Endothelial cell of umbilical vein (primary cell): ENCODE measurements at regions not wholly inside any gene's neighbourhood (a gene's known extent, or its start where the extent isn't known, plus 50 kb on each side); places are given as distances from the start of the nearest gene placed in this dataset.

Experiments
- BruUV-seq: library from RNA; stranded (reverse); fragments of 400-500 nt; replicated peaks from 2 replicates; lab custom pipeline; 2021; lab: Mats Ljungman, UMichigan
- CTCF ChIA-PET: fragments of 300-600, 350-600 bp; sonication (Branson Sonifier 250); formaldehyde crosslinking; loops from one replicate; lab custom pipeline; 2021; ENCODE audit warnings: antibody characterized with exemption, inconsistent platforms; lab: Charles Lee
- POLR2A ChIA-PET: fragments of 300-600, 350-600 bp; sonication (Branson Sonifier 250); formaldehyde crosslinking; loops from one replicate; lab custom pipeline; 2021; ENCODE audit warnings: antibody characterized with exemption, inconsistent platforms; lab: Charles Lee
- DNase-seq: peaks from one replicate; pipeline ENCODE4 v3.0.0-alpha.2; 2011; ENCODE audit warnings: low read depth, low spot score
- FAIRE-seq: peaks from 2 replicates; lab custom pipeline; 2011; peaks lifted over from hg19 to GRCh38; lab: Jason Lieb, UNC
- H2AFZ ChIP-seq: 2 replicates; pipeline ENCODE4 v1.6.0; 2012; ENCODE audit warnings: low read depth, low read length, control low read depth, inconsistent platforms
- H3K27ac ChIP-seq: 2 replicates; pipeline ENCODE4 v1.5.1; 2011; ENCODE audit warnings: low read depth, mild to moderate bottlenecking, control low read depth, low read length, moderate library complexity; ENCODE audit not compliant: insufficient read depth
- H3K27me3 ChIP-seq, 2 experiments: 2 replicates each; pipeline versions ENCODE4 v1.6.0 to v1.6.1; 2011; ENCODE audit warnings: low read length in 2 of 2, mixed read lengths in 1 of 2; ENCODE audit not compliant: control insufficient read depth in 2 of 2, insufficient read depth in 2 of 2
- H3K36me3 ChIP-seq, 2 experiments: 2 replicates in 1 of 2; 3 replicates in 1 of 2; pipeline ENCODE4 v1.5.1; 2011; ENCODE audit warnings: low read length in 2 of 2, mild to moderate bottlenecking in 1 of 2, moderate library complexity in 1 of 2; ENCODE audit not compliant: control insufficient read depth in 2 of 2, insufficient read depth in 2 of 2; ENCODE audit errors: extremely low read depth in 1 of 2
- H3K4me1 ChIP-seq: 3 replicates; pipeline ENCODE4 v1.5.1; 2011; ENCODE audit warnings: mild to moderate bottlenecking, low read length; ENCODE audit not compliant: control insufficient read depth, insufficient read depth; ENCODE audit errors: extremely low read depth
- H3K4me2 ChIP-seq: 2 replicates; pipeline ENCODE4 v1.6.1; 2011; ENCODE audit warnings: low read length, control low read depth, mixed read lengths; ENCODE audit not compliant: insufficient read depth
- H3K4me3 ChIP-seq, 3 experiments: fragments of 200-600 bp in 1 of 3; sonication (generic), shearing (Covaris generic) in 1 of 3; replicated peaks in 1 of 3; 2 replicates each; pipeline ENCODE4 v1.5.1; 2011 to 2016; ENCODE audit warnings: control low read depth in 3 of 3, low read length in 3 of 3, mild to moderate bottlenecking in 2 of 3, inconsistent platforms in 1 of 3, low read depth in 1 of 3, moderate library complexity in 1 of 3; ENCODE audit not compliant: insufficient read depth in 1 of 3
- H3K79me2 ChIP-seq: 2 replicates; pipeline ENCODE4 v1.6.0; 2012; ENCODE audit warnings: low read length, inconsistent platforms; ENCODE audit not compliant: control insufficient read depth, insufficient read depth
- H3K9ac ChIP-seq: replicated peaks from 2 replicates; pipeline ENCODE3; 2011; ENCODE audit warnings: low read length, control low read depth; ENCODE audit not compliant: insufficient read depth; ENCODE audit errors: extremely low read depth
- H3K9me1 ChIP-seq: replicated peaks from 3 replicates; pipeline ENCODE4 v1.6.0; 2011; ENCODE audit warnings: mild to moderate bottlenecking, low read length; ENCODE audit not compliant: control insufficient read depth, insufficient read depth; ENCODE audit errors: extremely low read depth
- H3K9me3 ChIP-seq: replicated peaks from 2 replicates; pipeline ENCODE4 v1.5.1; 2012; ENCODE audit warnings: low read length, inconsistent platforms; ENCODE audit not compliant: control insufficient read depth, insufficient read depth
- H4K20me1 ChIP-seq: replicated peaks from 2 replicates; pipeline ENCODE3; 2011; ENCODE audit warnings: mild to moderate bottlenecking, low read length; ENCODE audit not compliant: control insufficient read depth, insufficient read depth; ENCODE audit errors: extremely low read depth
- CTCF ChIP-seq, 2 donors: IDR thresholded peaks; 1 replicate in 1 of 2; 2 replicates in 1 of 2; pipeline ENCODE4 v1.5.1; 2011; ENCODE audit warnings: low read length in 2 of 2, mild to moderate bottlenecking in 2 of 2, moderate library complexity in 2 of 2, control low read depth in 1 of 2, inconsistent platforms in 1 of 2, low read depth in 1 of 2; ENCODE audit not compliant: insufficient read depth in 1 of 2; ENCODE audit errors: extremely low read depth in 1 of 2
- EZH2 ChIP-seq: IDR thresholded peaks from 2 replicates; pipeline ENCODE4 v1.6.1; 2012; ENCODE audit warnings: borderline replicate concordance, low read depth, mild to moderate bottlenecking, moderate library complexity, low read length, inconsistent platforms; ENCODE audit not compliant: severe bottlenecking
- FOS ChIP-seq: IDR thresholded peaks from 2 replicates; pipeline ENCODE4 v1.6.1; 2011; ENCODE audit warnings: mild to moderate bottlenecking, low read length, moderate library complexity, borderline replicate concordance; ENCODE audit not compliant: insufficient read depth
- GATA2 ChIP-seq: IDR thresholded peaks from 2 replicates; pipeline ENCODE4 v1.7.0; 2011; ENCODE audit warnings: low read depth, mild to moderate bottlenecking, moderate library complexity, mixed read lengths, low read length; ENCODE audit not compliant: insufficient read length, insufficient read depth
- JUN ChIP-seq: IDR thresholded peaks from 2 replicates; pipeline ENCODE4 v1.6.1; 2011; ENCODE audit warnings: borderline replicate concordance, low read depth; ENCODE audit not compliant: insufficient read length, insufficient read depth
- MYC ChIP-seq: IDR thresholded peaks from one replicate; pipeline ENCODE4 v1.6.1; 2011; ENCODE audit warnings: mild to moderate bottlenecking, low read depth, low read length
- POLR2A ChIP-seq: IDR thresholded peaks from 2 replicates; pipeline ENCODE4 v1.6.1; 2012; ENCODE audit warnings: low read depth, mild to moderate bottlenecking, control low read depth, low read length
- POLR2AphosphoS5 ChIP-seq: IDR thresholded peaks from 2 replicates; pipeline ENCODE4 v1.6.1; 2012; ENCODE audit warnings: low read depth, mild to moderate bottlenecking, control low read depth, low read length, moderate library complexity; ENCODE audit not compliant: insufficient read depth
- dilution Hi-C: fragments of 300-500 bp; cut with MboI; formaldehyde crosslinking; loops from one replicate; pipeline ENCODE4 v1.15.0; 2019; ENCODE audit warnings: low sequenced_read_pairs; ENCODE audit not compliant: extremely low pct_ligation_motif_present
- intact Hi-C: fragments of 100-400 bp; cut with micrococcal nuclease; formaldehyde crosslinking; loops from one replicate; pipeline ENCODE4 v1.10.0; 2022
- TF ChIP-seq, protein P1 (sequence below): IDR thresholded peaks from 2 replicates; pipeline ENCODE4 v1.6.1; 2011; ENCODE audit not compliant: insufficient read depth, insufficient read length

DNA sequence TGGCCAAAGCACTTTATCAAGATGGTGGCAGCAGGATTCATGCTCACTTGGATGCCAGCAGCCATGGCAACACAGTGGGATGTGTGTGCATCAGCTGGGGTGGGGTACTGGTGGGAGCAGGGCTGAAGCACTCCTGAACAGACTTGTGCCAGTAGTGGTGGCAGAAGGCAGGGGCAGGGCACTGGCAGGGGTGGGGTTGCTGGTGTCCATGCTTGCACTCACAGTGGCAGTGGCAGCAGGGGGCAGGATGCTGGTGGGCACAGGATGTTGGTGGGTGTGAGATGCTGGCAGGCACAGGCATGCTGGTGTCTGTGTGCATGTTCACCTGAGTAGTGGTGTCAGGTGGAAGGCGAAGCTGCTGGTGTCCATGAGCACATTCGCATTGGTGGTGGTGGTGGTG lies 161.0 kb upstream of the PMFBP1 start:
- Histone ChIP-seq H3K4me2 (no peak overlapping the region), H3K4me1 (no peaks in the 10 kb centered on the region), H3K27ac (no peak overlapping the region), H3K27me3 (no peaks in the 10 kb centered on the region), H3K9me3 (no peaks in the 10 kb centered on the region), H3K9ac (no peak overlapping the region), H3K9me1 (no peaks in the 10 kb centered on the region), H2AFZ (no peak overlapping the region), H3K36me3 (no peaks in the 10 kb centered on the region), H4K20me1 (no peaks in the 10 kb centered on the region), H3K79me2 (no peaks in the 10 kb centered on the region), H3K4me3 (no peak overlapping the region)
- DNase-seq (no peak), FAIRE-seq (no peak)
- dilution Hi-C loops (no loop called here), intact Hi-C loops (no loop called here)
- POLR2A ChIA-PET, result no interaction called here
- CTCF ChIA-PET, result no interaction called here
- BruUV-seq, result no TSS peak
- TF ChIP-seq POLR2A (no peak), POLR2AphosphoS5 (no peak)

GRCh38 chr16:72324578-72324977 lies 152.6 kb upstream of the PMFBP1 start:
- DNase-seq (no peak), FAIRE-seq (no peak)
- ChIA-PET CTCF (no interaction called here), POLR2A (no interaction called here)
- dilution Hi-C loops (no loop called here), intact Hi-C loops (no loop called here)
- Histone ChIP-seq H3K4me2 (no peak overlapping the region), H3K27ac (no peak overlapping the region), H3K36me3 (no peaks in the 10 kb centered on the region), H3K4me1 (no peaks in the 10 kb centered on the region), H3K79me2 (no peaks in the 10 kb centered on the region), H3K27me3 (no peaks in the 10 kb centered on the region), H4K20me1 (no peaks in the 10 kb centered on the region), H3K9me3 (no peaks in the 10 kb centered on the region), H2AFZ (no peak overlapping the region), H3K9me1 (no peaks in the 10 kb centered on the region), H3K9ac (no peak overlapping the region), H3K4me3 (no peak overlapping the region)
- BruUV-seq, result no TSS peak
- TF ChIP-seq JUN (no peak), CTCF (IDR thresholded peaks at IDR 0.05; ENCODE audit: extremely low read depth in 1 of 2, insufficient read depth in 1 of 2, low read depth in 1 of 2, low read length in 2 of 2) (no peak), MYC (no peak), POLR2AphosphoS5 (no peak), POLR2A (no peak), FOS (no peak), EZH2 (no peak), GATA2 (no peak)
- TF ChIP-seq, protein P1, sequence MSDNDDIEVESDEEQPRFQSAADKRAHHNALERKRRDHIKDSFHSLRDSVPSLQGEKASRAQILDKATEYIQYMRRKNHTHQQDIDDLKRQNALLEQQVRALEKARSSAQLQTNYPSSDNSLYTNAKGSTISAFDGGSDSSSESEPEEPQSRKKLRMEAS, result no peak
